Fibroblast of the aortic adventitia (primary cell): ENCODE measurements at regions not wholly inside any gene's neighbourhood (a gene's known extent, or its start where the extent isn't known, plus 50 kb on each side); places are given as distances from the start of the nearest gene placed in this dataset.

Experiments used
- DNase-seq: peaks from one replicate; pipeline ENCODE4 v3.0.0-alpha.2; 2010; ENCODE audit warnings: low read depth
- H3K4me3 ChIP-seq: 2 replicates; pipeline ENCODE4 v1.5.1; 2011; ENCODE audit warnings: low read depth, mild to moderate bottlenecking, control low read depth, low read length, moderate library complexity
- TF ChIP-seq, protein P1 (sequence below): IDR thresholded peaks from 2 replicates; pipeline ENCODE4 v1.5.1; 2011; ENCODE audit warnings: mild to moderate bottlenecking, low read length, control low read depth, inconsistent platforms; ENCODE audit not compliant: insufficient read depth

GRCh38 chr2:118529908-118530599, 317.4 kb downstream of the EN1 start:
- TF ChIP-seq, protein P1, sequence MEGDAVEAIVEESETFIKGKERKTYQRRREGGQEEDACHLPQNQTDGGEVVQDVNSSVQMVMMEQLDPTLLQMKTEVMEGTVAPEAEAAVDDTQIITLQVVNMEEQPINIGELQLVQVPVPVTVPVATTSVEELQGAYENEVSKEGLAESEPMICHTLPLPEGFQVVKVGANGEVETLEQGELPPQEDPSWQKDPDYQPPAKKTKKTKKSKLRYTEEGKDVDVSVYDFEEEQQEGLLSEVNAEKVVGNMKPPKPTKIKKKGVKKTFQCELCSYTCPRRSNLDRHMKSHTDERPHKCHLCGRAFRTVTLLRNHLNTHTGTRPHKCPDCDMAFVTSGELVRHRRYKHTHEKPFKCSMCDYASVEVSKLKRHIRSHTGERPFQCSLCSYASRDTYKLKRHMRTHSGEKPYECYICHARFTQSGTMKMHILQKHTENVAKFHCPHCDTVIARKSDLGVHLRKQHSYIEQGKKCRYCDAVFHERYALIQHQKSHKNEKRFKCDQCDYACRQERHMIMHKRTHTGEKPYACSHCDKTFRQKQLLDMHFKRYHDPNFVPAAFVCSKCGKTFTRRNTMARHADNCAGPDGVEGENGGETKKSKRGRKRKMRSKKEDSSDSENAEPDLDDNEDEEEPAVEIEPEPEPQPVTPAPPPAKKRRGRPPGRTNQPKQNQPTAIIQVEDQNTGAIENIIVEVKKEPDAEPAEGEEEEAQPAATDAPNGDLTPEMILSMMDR: no peak
- no peak overlapping the region for H3K4me3 ChIP-seq
- no peak for DNase-seq

DNA sequence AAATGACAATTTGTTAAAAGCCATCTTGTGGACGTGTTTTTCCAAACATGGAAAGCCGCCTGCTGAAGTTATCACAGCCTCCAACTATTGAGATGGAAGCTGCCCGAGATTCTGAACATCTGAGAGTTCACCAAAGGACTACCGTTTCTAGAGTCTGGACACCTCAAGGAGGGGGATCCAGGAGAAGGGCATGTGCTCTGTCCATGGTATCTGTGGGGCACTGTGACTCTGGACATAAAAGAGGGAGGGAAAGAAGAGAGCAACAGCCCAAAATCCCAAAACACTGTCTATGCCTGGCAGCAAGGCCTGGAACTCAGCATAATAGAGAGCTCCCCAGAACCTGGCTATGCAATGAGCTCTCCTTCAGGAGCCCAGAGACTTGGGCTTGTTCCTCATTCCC, 319.9 kb downstream of the EN1 start:
- peak; percentile 3 for DNase-seq
- TF ChIP-seq, protein P1: no peak
- no peak overlapping the region for H3K4me3 ChIP-seq

DNA sequence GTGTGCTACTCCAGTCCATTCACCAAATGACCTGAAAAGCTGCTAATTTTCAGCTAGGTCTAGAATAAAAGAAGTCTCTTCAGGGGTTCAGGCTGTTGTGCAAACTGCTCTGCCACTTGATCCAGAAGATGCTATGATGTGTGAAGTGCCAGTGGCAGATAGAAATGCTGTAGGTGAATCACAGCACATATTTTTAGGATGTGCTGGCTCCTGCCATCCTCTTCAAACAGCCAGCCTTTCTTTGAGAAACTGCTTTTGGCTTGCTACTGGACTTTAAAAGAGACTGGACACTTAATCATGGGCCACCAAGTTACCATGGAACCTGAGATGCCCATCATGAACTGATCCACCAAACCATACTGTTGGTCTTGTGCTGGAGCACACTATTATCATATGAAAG, 322.1 kb downstream of the EN1 start:
- H3K4me3 ChIP-seq: no peak overlapping the region
- TF ChIP-seq, protein P1: no peak
- DNase-seq: no peak

DNA sequence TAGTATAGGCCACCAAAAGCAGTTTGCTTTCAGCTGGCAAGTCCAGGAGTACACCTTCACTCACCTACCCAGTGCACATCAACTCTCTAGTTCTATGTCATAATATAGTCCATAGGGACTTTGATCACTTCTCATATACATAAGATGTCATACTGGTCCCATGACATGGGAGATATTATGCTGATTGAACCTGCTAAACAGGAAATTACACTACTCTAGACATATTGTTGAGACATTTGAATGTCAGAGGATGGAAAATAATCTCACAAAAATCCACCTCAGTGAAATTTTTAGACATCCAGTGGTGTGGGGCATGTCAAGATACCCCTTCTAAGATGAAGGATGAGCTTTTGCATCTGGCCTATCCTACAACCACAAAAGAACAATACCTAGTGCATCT, 322.5 kb downstream of the EN1 start:
- H3K4me3 ChIP-seq: no peak overlapping the region
- TF ChIP-seq, protein P1: no peak
- DNase-seq: no peak

DNA sequence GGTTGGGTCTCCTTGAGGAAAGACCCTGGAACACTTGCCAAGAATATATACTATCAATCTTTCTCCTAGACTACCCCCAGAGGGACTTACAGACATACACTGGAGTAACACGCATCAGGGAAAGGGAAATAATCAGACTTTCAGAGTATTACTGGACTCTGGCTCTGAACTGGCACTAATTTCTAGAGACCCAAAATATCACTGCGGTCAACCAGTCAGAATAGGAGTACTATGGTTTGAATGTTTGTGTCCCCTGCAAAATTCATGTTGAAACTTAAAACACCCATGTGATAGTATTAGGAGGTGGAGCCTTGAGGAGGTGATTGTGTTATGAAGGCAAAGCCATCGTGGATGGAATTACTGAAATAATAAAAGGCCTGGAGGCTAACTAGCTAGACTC, 323.7 kb downstream of the EN1 start:
- TF ChIP-seq, protein P1: no peak
- no peak for DNase-seq
- no peak overlapping the region for H3K4me3 ChIP-seq

- no peak overlapping the region for H3K4me3 ChIP-seq
- TF ChIP-seq, protein P1: no peak
- no peak for DNase-seq
Measured at GRCh38 chr2:118521960-118522359, 325.5 kb downstream of the EN1 start.

DNA sequence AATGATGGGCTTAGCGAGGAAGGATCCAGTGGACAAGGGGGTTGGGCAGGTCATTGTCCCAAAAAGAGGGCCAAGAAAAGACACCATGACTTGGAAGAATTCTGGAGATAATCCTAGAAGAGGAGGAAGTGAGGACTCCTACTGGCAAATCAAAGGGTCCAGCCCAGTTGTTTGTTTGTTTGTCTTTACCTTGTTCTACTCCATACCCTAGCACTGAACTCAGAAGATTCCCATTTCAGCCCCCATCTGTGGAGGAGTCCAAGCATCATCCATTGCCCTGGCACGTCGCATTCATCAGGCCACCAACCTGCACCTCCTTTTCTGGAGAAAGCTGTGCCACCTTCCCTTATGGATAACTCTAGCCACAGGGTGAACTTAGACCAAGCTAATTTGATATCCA, 326.2 kb downstream of the EN1 start:
- TF ChIP-seq, protein P1: no peak
- DNase-seq: no peak
- no peak overlapping the region for H3K4me3 ChIP-seq
